PFSK-1 (cell line): ENCODE measurements at regions not wholly inside any gene's neighbourhood (a gene's known extent, or its start where the extent isn't known, plus 50 kb on each side); places are given as distances from the start of the nearest gene placed in this dataset.

ENCODE experiments used
- FOXP2 ChIP-seq: optimal IDR thresholded peaks from 2 replicates; pipeline ENCODE3; 2011; ENCODE audit warnings: borderline replicate concordance, control low read depth, inconsistent platforms; ENCODE audit not compliant: insufficient read depth; ENCODE audit errors: extremely low read length, extremely low read depth
- POLR2AphosphoS5 ChIP-seq: IDR thresholded peaks from 2 replicates; pipeline ENCODE4 v1.6.1; 2012; ENCODE audit warnings: low read depth, mild to moderate bottlenecking, control low read depth, low read length, moderate library complexity
- SIN3A ChIP-seq: IDR thresholded peaks from 2 replicates; pipeline ENCODE4 v1.6.1; 2012; ENCODE audit warnings: mild to moderate bottlenecking, low read length, moderate library complexity, borderline replicate concordance; ENCODE audit not compliant: insufficient read depth
- TAF1 ChIP-seq: IDR thresholded peaks from 2 replicates; pipeline ENCODE4 v1.6.1; 2012; ENCODE audit warnings: low read length, control low read depth, borderline replicate concordance; ENCODE audit not compliant: insufficient read depth
- TF ChIP-seq, protein P1 (sequence below), 2 experiments: IDR thresholded peaks; 2 replicates each; pipeline versions ENCODE4 v1.6.1 to v1.8.0; 2011 to 2012; ENCODE audit warnings: low read depth in 2 of 2, low read length in 2 of 2, control low read depth in 1 of 2, inconsistent platforms in 1 of 2, mild to moderate bottlenecking in 1 of 2, moderate library complexity in 1 of 2; ENCODE audit not compliant: insufficient read depth in 1 of 2

DNA sequence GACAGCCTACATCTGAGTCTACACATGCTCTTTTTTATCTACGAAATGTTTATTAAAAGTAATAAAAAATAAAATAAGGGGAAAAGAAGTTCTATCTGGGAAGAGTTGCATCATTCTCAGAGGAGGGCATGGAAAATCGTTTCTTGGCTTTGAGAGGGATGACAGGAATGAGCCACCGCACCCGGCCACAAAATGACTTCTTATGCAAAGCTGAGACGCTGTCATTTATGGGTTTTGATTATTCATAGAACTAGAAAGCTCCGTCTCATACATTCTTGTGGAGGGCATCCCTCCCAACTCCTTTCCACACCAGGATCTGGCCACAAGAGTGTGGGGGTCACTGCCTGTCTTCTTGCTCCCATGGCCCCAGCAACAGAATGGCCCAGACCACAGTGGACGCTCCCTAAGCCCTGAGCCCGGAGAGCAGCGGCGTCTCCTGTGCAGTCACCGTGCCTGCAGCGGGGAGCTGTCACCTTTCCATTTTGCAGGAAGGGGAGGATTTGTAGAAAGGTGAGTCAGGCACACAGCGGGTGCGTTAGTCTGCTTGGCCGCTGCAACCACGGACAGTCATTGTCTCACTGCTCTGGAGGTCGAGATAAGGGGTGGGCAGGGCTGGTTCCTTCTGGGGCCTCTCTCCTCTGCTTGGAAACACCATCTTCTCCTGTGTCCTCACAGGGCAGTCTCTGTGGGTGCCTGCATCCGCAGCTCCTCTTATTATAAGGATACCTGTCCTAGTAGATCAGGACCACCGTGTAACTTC lies 1388.7 kb downstream of the BRD1 start:
- TF ChIP-seq FOXP2 = no peak
- TF ChIP-seq, protein P1, sequence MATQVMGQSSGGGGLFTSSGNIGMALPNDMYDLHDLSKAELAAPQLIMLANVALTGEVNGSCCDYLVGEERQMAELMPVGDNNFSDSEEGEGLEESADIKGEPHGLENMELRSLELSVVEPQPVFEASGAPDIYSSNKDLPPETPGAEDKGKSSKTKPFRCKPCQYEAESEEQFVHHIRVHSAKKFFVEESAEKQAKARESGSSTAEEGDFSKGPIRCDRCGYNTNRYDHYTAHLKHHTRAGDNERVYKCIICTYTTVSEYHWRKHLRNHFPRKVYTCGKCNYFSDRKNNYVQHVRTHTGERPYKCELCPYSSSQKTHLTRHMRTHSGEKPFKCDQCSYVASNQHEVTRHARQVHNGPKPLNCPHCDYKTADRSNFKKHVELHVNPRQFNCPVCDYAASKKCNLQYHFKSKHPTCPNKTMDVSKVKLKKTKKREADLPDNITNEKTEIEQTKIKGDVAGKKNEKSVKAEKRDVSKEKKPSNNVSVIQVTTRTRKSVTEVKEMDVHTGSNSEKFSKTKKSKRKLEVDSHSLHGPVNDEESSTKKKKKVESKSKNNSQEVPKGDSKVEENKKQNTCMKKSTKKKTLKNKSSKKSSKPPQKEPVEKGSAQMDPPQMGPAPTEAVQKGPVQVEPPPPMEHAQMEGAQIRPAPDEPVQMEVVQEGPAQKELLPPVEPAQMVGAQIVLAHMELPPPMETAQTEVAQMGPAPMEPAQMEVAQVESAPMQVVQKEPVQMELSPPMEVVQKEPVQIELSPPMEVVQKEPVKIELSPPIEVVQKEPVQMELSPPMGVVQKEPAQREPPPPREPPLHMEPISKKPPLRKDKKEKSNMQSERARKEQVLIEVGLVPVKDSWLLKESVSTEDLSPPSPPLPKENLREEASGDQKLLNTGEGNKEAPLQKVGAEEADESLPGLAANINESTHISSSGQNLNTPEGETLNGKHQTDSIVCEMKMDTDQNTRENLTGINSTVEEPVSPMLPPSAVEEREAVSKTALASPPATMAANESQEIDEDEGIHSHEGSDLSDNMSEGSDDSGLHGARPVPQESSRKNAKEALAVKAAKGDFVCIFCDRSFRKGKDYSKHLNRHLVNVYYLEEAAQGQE (IDR thresholded peaks at IDR 0.05; ENCODE audit: insufficient read depth in 1 of 2, low read depth in 2 of 2, low read length in 2 of 2) = no peak
- no peak for TF ChIP-seq SIN3A
- TF ChIP-seq POLR2AphosphoS5 = no peak
- no peak for TF ChIP-seq TAF1

DNA sequence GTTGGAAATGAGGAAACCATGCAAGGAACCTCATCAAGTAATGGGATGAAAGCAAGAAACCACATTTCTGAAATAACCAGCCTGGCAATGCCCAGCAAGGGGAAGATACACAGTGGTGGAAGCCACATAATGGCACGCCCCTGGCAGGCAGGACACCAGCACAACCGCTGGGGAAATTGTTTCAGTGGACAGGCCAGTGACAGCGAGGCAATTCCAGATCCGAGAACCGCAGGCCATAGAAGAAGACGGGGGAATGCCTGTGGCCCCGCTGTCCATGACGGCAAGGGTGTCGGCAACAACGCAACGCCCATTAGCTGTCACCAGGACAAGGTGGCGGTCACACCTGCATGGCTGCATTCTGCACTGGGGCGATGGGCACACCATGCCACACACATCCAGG lies 1389.6 kb downstream of the BRD1 start:
- TF ChIP-seq FOXP2 = no peak
- TF ChIP-seq TAF1 = no peak
- no peak for TF ChIP-seq SIN3A
- no peak for TF ChIP-seq POLR2AphosphoS5
- TF ChIP-seq, protein P1 (IDR thresholded peaks at IDR 0.05; ENCODE audit: insufficient read depth in 1 of 2, low read depth in 2 of 2, low read length in 2 of 2) = no peak

DNA sequence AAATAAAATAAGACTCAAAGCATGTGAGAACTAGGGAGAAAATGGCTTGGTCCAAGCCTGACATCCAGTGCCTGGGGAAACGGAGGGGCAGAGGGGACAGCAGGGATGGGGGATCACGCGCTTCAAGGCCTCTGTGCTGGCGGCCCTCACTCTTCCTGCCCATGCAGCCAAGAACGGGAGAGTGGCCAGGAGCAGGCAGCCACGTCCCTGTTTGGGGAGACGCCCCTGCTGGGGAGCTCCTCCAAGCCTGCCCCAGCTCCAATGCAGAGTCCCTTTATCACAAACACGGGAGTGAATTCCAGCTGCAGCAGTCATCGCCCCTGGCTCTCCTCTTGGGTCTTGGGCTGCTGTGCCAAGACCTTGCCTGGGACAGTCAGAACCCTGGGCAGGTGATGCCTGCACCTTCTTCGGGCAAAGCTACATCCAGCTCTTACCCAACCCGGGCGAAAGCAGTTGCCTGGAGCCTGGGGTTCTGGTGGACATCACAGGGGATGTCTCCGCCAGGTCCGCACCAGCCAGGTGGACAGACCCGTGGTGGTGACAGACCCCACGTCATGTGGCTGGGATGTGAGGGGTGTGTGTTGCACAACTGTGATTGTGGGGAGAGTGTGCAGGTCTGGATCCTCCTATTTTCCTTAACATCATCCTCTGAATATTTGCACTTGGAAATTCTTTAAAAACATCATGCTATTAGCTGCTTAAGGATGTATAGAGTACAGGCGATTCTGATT lies 1391.3 kb downstream of the BRD1 start:
- no peak for TF ChIP-seq SIN3A
- no peak for TF ChIP-seq POLR2AphosphoS5
- no peak for TF ChIP-seq FOXP2
- no peak for TF ChIP-seq TAF1
- TF ChIP-seq, protein P1 (IDR thresholded peaks at IDR 0.05; ENCODE audit: insufficient read depth in 1 of 2, low read depth in 2 of 2, low read length in 2 of 2) = no peak

DNA sequence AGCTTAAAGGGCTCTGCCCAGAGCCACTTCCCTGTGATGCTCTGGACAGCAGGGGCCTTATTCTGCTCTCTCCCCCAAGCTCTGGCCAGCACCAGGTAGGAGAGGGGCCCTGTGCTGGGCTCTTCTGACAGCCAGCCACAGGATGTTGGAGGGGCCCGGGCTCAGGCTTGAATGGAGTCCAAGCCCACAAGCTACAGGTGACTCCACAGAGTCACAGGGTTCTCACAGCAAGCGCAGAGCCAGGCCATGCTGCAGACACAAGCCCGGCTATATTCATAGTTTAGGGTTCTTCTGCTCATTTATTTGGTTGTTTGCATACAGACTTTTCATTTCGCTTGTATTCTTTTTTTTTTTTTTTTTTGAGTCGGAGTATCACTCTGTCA lies 1392.8 kb downstream of the BRD1 start:
- TF ChIP-seq, protein P1 (IDR thresholded peaks at IDR 0.05; ENCODE audit: insufficient read depth in 1 of 2, low read depth in 2 of 2, low read length in 2 of 2) = no peak
- no peak for TF ChIP-seq POLR2AphosphoS5
- no peak for TF ChIP-seq TAF1
- TF ChIP-seq FOXP2 = no peak
- TF ChIP-seq SIN3A = no peak
